ENCODE measurements at regions not wholly inside any gene's neighbourhood (a gene's known extent, or its start where the extent isn't known, plus 50 kb on each side); places are given as distances from the start of the nearest gene placed in this dataset.

DNA sequence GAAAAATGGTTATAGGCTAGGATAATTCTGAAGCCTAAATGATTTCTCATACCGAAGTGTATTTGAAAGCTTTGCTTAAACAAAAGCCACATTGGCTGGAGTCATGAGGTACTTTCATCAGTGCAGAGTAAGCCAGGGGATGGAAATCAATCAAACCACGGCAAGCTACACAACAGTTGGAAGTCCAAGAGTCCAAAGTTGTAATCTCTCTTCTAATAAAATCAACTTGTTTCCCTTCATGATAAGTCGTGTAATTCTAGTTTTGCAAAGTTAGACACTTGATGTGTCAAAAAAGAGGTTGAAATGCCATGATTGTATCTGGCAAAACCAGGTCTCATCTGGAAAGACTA lies 250.5 kb upstream of the VEPH1 start:
- TF ChIP-seq POLR2AphosphoS5 (IDR thresholded peaks at IDR 0.05): no peak
- no peak for TF ChIP-seq EP300 (IDR thresholded peaks at IDR 0.05)
- no peak for TF ChIP-seq CTCF (IDR thresholded peaks at IDR 0.05)
- TF ChIP-seq POLR2A (IDR thresholded peaks at IDR 0.05; ENCODE audit: low read depth): no peak
- Histone ChIP-seq H3K27ac (replicated peaks in 1 of 4) (no peak overlapping the region), H3K4me1 (peaks cover 0 to 7% (median 0%) of the 10 kb centered on the region in 4 donors), H3K27me3 (no peaks in the 10 kb centered on the region), H3K9me3 (no peaks in the 10 kb centered on the region), H3K4me3 (no peak overlapping the region), H3K36me3 (no peaks in the 10 kb centered on the region)
- intact Hi-C loops (cut with DNase I): no loop called here
- 58% methylated on average over 3 of the region's 3 CpGs for WGBS
- no peak for DNase-seq (ENCODE audit: extremely low spot score)

- DNase-seq (ENCODE audit: extremely low spot score): no peak
- WGBS: 72% methylated on average over 5 of the region's 5 CpGs
Measured at GRCh38 chr3:157752956-157753786, 250.0 kb upstream of the VEPH1 start.

DNA sequence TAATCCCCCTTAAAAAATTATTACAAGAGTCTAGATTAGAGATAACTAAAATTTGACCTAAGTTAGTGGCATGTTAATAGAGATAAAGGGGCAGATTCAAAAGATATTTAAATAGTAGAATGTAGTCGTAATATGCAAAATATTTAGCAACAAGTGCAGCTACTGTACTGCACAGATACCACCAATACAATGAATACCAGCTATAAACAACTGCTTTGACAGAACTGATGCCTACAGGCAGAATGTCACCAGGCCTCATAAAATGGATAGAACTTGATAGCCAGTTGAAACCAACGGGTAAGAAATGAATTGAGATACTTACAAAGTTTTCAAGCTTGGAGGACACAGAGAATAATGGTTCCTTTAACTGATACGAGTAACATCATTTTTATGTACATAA lies 249.3 kb upstream of the VEPH1 start:
- 89% methylated on average over 3 of the region's 3 CpGs for WGBS
- H3K36me3 ChIP-seq: no peaks in the 10 kb centered on the region
- no peaks in the 10 kb centered on the region for H3K4me1 ChIP-seq
- intact Hi-C loops (cut with DNase I): no loop called here
- DNase-seq (ENCODE audit: extremely low spot score): no peak
- H3K9me3 ChIP-seq: no peaks in the 10 kb centered on the region
- H3K27ac ChIP-seq (replicated peaks in 1 of 4): no peak overlapping the region
- no peak overlapping the region for H3K4me3 ChIP-seq
- H3K27me3 ChIP-seq: no peaks in the 10 kb centered on the region
- TF ChIP-seq EP300 (IDR thresholded peaks at IDR 0.05) (no peak), POLR2AphosphoS5 (IDR thresholded peaks at IDR 0.05) (no peak), CTCF (IDR thresholded peaks at IDR 0.05) (no peak), POLR2A (IDR thresholded peaks at IDR 0.05; ENCODE audit: low read depth) (no peak)

More at GRCh38 chr3:157752956-157753786, 250.0 kb upstream of the VEPH1 start:
- H3K4me3 ChIP-seq: no peak overlapping the region
- H3K4me1 ChIP-seq: peaks cover 0 to under 1% (median 0%) of the 10 kb centered on the region in 4 donors
- intact Hi-C loops (cut with DNase I): no loop called here
- H3K27me3 ChIP-seq: no peaks in the 10 kb centered on the region
- no peaks in the 10 kb centered on the region for H3K9me3 ChIP-seq
- H3K27ac ChIP-seq (replicated peaks in 1 of 4): no peak overlapping the region
- no peak for TF ChIP-seq POLR2AphosphoS5 (IDR thresholded peaks at IDR 0.05)
- TF ChIP-seq EP300 (IDR thresholded peaks at IDR 0.05): no peak
- no peak for TF ChIP-seq CTCF (IDR thresholded peaks at IDR 0.05)
- no peak for TF ChIP-seq POLR2A (IDR thresholded peaks at IDR 0.05; ENCODE audit: low read depth)
- H3K36me3 ChIP-seq: no peaks in the 10 kb centered on the region

GRCh38 chr3:157751386-157751785 lies 248.2 kb upstream of the VEPH1 start:
- DNase-seq (ENCODE audit: extremely low spot score): no peak
- Histone ChIP-seq H3K27ac (replicated peaks in 1 of 4) (no peak overlapping the region), H3K4me3 (no peak overlapping the region), H3K4me1 (no peaks in the 10 kb centered on the region), H3K9me3 (no peaks in the 10 kb centered on the region), H3K36me3 (no peaks in the 10 kb centered on the region), H3K27me3 (no peaks in the 10 kb centered on the region)
- intact Hi-C loops (cut with DNase I): no loop called here
- 82% methylated on average over 1 of the region's 1 CpG for WGBS
- no peak for TF ChIP-seq EP300 (IDR thresholded peaks at IDR 0.05)
- TF ChIP-seq CTCF (IDR thresholded peaks at IDR 0.05): no peak
- TF ChIP-seq POLR2A (IDR thresholded peaks at IDR 0.05; ENCODE audit: low read depth): no peak
- no peak for TF ChIP-seq POLR2AphosphoS5 (IDR thresholded peaks at IDR 0.05)
